ENCODE measurements at regions not wholly inside any gene's neighbourhood (a gene's known extent, or its start where the extent isn't known, plus 50 kb on each side); places are given as distances from the start of the nearest gene placed in this dataset.
A peak's percentile ranks its signal among the peaks of the same experiment; 100 is the strongest.

GRCh38 chr15:91562698-91563097 lies 290.8 kb upstream of the SLCO3A1 start:
- no peak for DNase-seq

- DNase-seq: no peak
These were observed 288.9 kb upstream of the SLCO3A1 start for GRCh38 chr15:91564631-91565030.

GRCh38 chr15:91566141-91566540 lies 287.4 kb upstream of the SLCO3A1 start:
- no peak for DNase-seq

- no peak for DNase-seq
These were observed 285.5 kb upstream of the SLCO3A1 start for GRCh38 chr15:91568036-91568435.

- DNase-seq: peak; percentile 31 to 58
These were observed 281.4 kb upstream of the SLCO3A1 start for GRCh38 chr15:91572110-91572509.

GRCh38 chr15:91576096-91576495 lies 277.4 kb upstream of the SLCO3A1 start:
- DNase-seq: no peak

- DNase-seq: no peak
These were observed 275.0 kb upstream of the SLCO3A1 start for GRCh38 chr15:91578511-91578910.

GRCh38 chr15:91584895-91585294 lies 268.6 kb upstream of the SLCO3A1 start:
- no peak for DNase-seq

- DNase-seq: no peak
These were observed 266.9 kb upstream of the SLCO3A1 start for GRCh38 chr15:91586560-91586959.

GRCh38 chr15:91589360-91589759 lies 264.1 kb upstream of the SLCO3A1 start:
- DNase-seq: peak in 1 of 2 experiments; percentile 10

- no peak for DNase-seq
These were observed 260.9 kb upstream of the SLCO3A1 start for GRCh38 chr15:91592567-91592966.

GRCh38 chr15:91593067-91593466 lies 260.4 kb upstream of the SLCO3A1 start:
- no peak for DNase-seq

- DNase-seq: no peak
These were observed 259.9 kb upstream of the SLCO3A1 start for GRCh38 chr15:91593653-91594052.

- DNase-seq: no peak
These were observed 254.2 kb upstream of the SLCO3A1 start for GRCh38 chr15:91599261-91599660.

- DNase-seq: no peak
These were observed 250.0 kb upstream of the SLCO3A1 start for GRCh38 chr15:91603384-91604080.

- no peak for DNase-seq
These were observed 249.4 kb upstream of the SLCO3A1 start for GRCh38 chr15:91604122-91604521.

GRCh38 chr15:91605576-91605975 lies 247.9 kb upstream of the SLCO3A1 start:
- no peak for DNase-seq

GRCh38 chr15:91609231-91609630 lies 244.3 kb upstream of the SLCO3A1 start:
- no peak for DNase-seq

GRCh38 chr15:91609966-91610365 lies 243.5 kb upstream of the SLCO3A1 start:
- DNase-seq: no peak

GRCh38 chr15:91611561-91612323 lies 241.8 kb upstream of the SLCO3A1 start:
- peak; percentile 75 to 94 for DNase-seq

GRCh38 chr15:91620229-91620628 lies 233.3 kb upstream of the SLCO3A1 start:
- DNase-seq: no peak

GRCh38 chr15:91622235-91622634 lies 231.3 kb upstream of the SLCO3A1 start:
- no peak for DNase-seq

- no peak for DNase-seq
These were observed 230.7 kb upstream of the SLCO3A1 start for GRCh38 chr15:91622711-91623342.

- DNase-seq: no peak
These were observed 229.0 kb upstream of the SLCO3A1 start for GRCh38 chr15:91624353-91624968.
